HL-60/S4 treated with retinoic acid at 250 ng/mL for 4 days and 3 days (cell line): ENCODE measurements at regions not wholly inside any gene's neighbourhood (a gene's known extent, or its start where the extent isn't known, plus 50 kb on each side); places are given as distances from the start of the nearest gene placed in this dataset.

Experiments used
- in situ Hi-C: fragments of 300-500 bp; cut with MboI; formaldehyde crosslinking; loops from 2 replicates; pipeline ENCODE4 v1.7.0; 2022; ENCODE audit warnings: low sequenced_read_pairs

- in situ Hi-C loops = no loop called here
These were observed 179.0 kb downstream of the NOC3L start for GRCh38 chr10:94183666-94184264.

- in situ Hi-C loops = no loop called here
These were observed 176.0 kb downstream of the NOC3L start for GRCh38 chr10:94186722-94187121.

GRCh38 chr10:94192333-94192732 is 170.4 kb downstream of the NOC3L start:
- in situ Hi-C loops = no loop called here

GRCh38 chr10:94192974-94193373 is 169.8 kb downstream of the NOC3L start:
- in situ Hi-C loops = no loop called here

GRCh38 chr10:94193466-94193924 is 169.2 kb downstream of the NOC3L start:
- in situ Hi-C loops = no loop called here

GRCh38 chr10:94194256-94194655 is 168.5 kb downstream of the NOC3L start:
- in situ Hi-C loops = no loop called here

- in situ Hi-C loops = no loop called here
These were observed 165.5 kb downstream of the NOC3L start for GRCh38 chr10:94197241-94197640.

GRCh38 chr10:94198324-94198723 is 164.4 kb downstream of the NOC3L start:
- in situ Hi-C loops = no loop called here

GRCh38 chr10:94199565-94199964 is 163.2 kb downstream of the NOC3L start:
- in situ Hi-C loops = no loop called here

- in situ Hi-C loops = no loop called here
These were observed 162.4 kb downstream of the NOC3L start for GRCh38 chr10:94200146-94200837.

GRCh38 chr10:94205396-94205831 is 157.3 kb downstream of the NOC3L start:
- in situ Hi-C loops = no loop called here

GRCh38 chr10:94206176-94206575 is 156.6 kb downstream of the NOC3L start:
- in situ Hi-C loops = no loop called here

- in situ Hi-C loops = no loop called here
These were observed 154.4 kb downstream of the NOC3L start for GRCh38 chr10:94208315-94208714.

- in situ Hi-C loops = no loop called here
These were observed 152.1 kb downstream of the NOC3L start for GRCh38 chr10:94210440-94211168.

- in situ Hi-C loops = no loop called here
These were observed 151.6 kb downstream of the NOC3L start for GRCh38 chr10:94211169-94211510.

- in situ Hi-C loops = no loop called here
These were observed 149.7 kb downstream of the NOC3L start for GRCh38 chr10:94213001-94213530.

GRCh38 chr10:94213980-94214379 is 148.8 kb downstream of the NOC3L start:
- in situ Hi-C loops = no loop called here

- in situ Hi-C loops = no loop called here
These were observed 148.3 kb downstream of the NOC3L start for GRCh38 chr10:94214481-94214893.

GRCh38 chr10:94216201-94216600 is 146.5 kb downstream of the NOC3L start:
- in situ Hi-C loops = no loop called here

GRCh38 chr10:94217411-94217810 is 145.3 kb downstream of the NOC3L start:
- in situ Hi-C loops = no loop called here

- in situ Hi-C loops = no loop called here
These were observed 144.1 kb downstream of the NOC3L start for GRCh38 chr10:94218493-94219183.
